ENCODE measurements at regions not wholly inside any gene's neighbourhood (a gene's known extent, or its start where the extent isn't known, plus 50 kb on each side); places are given as distances from the start of the nearest gene placed in this dataset.

DNA sequence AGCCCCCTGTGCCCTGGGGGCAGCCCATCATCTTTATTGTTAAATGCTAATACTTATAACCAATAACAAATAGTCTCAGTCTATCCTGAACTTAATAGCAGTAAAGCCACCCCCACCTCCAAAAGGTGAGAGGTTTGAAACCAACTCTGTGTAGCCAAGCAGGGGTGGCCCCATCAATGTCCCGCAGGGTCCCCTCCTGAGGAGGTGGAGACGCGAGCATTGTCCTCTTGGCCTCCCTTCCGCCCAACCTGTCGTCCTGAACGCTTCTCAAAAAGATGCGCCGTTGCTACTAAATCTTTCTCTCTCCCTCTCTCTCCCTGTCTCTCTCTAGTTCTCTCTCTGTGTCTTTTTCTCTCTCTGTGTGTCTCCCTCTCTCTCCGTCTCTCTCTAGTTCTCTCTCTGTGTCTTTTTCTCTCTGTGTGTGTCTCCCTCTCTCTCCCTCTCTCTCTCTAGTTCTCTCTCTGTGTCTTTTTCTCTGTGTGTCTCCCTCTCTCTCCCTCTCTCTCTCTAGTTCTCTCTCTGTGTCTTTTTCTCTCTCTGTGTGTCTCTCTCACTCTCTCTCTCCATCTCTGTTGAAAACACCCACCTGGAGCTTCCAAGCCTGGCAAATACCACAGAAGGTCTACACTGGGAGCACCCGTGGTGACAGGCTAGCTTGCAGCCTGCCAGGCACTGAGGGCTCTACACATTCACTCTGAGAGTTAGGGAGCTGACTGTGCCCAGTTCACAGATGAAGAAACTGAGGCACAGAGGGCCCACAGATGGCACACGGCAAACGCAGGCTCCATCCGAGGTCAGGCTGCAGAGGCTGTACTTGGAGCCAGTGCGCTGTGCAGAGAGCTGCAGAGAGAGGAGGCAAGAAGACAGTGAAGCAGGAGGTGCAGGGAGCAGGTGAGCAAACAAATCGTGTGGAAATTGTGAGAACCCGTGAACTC lies 185.9 kb downstream of the C16orf95 start:
- TF ChIP-seq, protein P1, sequence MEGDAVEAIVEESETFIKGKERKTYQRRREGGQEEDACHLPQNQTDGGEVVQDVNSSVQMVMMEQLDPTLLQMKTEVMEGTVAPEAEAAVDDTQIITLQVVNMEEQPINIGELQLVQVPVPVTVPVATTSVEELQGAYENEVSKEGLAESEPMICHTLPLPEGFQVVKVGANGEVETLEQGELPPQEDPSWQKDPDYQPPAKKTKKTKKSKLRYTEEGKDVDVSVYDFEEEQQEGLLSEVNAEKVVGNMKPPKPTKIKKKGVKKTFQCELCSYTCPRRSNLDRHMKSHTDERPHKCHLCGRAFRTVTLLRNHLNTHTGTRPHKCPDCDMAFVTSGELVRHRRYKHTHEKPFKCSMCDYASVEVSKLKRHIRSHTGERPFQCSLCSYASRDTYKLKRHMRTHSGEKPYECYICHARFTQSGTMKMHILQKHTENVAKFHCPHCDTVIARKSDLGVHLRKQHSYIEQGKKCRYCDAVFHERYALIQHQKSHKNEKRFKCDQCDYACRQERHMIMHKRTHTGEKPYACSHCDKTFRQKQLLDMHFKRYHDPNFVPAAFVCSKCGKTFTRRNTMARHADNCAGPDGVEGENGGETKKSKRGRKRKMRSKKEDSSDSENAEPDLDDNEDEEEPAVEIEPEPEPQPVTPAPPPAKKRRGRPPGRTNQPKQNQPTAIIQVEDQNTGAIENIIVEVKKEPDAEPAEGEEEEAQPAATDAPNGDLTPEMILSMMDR (IDR thresholded peaks at IDR 0.05) = no peak
- TF ChIP-seq POLR2A (IDR thresholded peaks at IDR 0.05) = no peak

Data from heart left ventricle (tissue), 13 donors.